GM18499 (cell line): ENCODE measurements at regions not wholly inside any gene's neighbourhood (a gene's known extent, or its start where the extent isn't known, plus 50 kb on each side); places are given as distances from the start of the nearest gene placed in this dataset.
"Not testable (repeated sequence)": the region's sequence is repeated elsewhere in the genome, so short reads cannot be mapped to it uniquely, and the experiment has no call there.

Experiments used
- ATAC-seq: cut with Tn5 transposase; IDR thresholded peaks from one replicate; pipeline ENCODE4 v1.9.1; 2021; ENCODE audit warnings: moderate number of reproducible peaks; ENCODE audit not compliant: insufficient read depth, unreplicated experiment

DNA sequence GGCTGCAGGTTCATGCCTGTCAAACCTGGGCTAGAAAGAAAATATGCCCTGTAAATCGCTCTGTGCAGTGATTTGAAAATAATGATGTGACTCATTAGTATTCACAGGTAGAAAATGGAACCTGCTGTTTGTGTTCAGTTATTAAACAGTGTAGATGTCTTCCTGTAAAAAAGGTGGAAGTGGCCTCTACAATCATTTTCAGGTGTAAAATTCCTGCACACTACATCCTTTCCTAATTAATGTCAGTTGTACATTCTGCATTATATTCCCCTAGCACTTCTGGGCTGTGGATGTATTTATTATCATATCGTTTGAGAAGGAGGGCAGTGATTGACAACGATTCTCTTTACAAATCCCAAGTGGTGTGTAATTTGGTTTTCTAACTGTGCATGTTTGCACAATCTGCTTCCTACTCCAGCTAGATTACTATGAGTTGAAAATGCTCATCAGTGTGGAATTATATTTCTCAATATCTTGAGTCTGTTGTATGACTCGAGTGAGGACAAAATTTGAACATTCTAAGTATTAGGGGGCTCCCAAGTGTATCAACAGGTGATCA, 454.0 kb upstream of the DDI1 start:
- no peak for ATAC-seq

DNA sequence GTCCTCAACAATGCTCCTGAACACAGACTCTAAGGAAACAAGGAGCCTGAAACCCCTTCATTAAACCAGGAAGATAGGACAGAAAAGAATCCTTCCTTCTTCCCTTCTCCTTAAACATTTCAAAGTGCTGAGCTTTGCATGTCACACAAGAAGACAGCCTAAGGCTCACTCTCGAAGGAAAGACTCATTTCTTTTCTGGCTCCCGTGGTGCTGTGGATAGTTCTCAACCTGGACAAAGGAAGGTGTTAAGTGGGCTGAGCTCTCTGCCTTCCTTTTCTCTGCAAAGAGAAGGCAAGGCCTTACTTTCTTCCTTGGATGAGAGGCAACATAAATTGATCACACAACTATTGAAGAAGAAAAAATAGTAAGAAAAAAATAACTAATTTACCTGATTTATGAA, 452.4 kb upstream of the DDI1 start:
- ATAC-seq, result no peak

DNA sequence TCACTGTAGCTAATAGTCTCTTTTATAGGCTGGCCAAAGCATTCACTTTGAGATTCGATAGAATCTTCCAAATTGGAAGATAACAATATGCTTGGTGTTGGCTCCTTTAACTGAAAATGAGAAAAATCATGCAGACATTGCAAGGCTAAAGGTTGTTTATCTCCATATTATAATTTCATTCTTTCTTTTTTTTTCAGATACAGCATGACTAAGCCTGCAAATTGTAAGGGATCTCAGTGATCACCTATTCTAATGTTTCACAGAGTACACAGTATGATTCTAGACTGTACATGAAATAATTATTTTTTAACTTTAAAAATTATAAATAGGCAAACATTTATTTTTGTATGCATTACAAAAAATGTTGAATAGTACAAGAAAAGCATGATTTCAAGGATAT, 451.7 kb upstream of the DDI1 start:
- no peak for ATAC-seq

DNA sequence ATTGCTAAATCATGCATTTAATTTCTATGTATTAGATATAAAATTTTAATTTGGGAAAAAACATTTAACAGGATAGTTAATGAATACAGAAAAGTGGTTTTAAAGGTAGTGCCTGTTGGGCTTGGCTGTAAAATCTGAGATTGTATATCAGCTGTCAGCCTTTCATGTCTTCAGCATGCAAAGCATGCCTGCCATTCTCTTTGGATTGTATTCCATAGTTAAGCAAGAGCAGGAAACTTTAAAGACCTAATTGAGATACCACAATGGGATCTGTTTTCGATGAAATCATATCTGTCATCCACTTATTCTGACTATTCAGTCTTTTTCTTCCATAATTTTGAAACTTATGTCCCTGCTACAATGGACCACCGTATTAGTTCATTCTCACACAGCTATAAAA, 451.0 kb upstream of the DDI1 start:
- no peak for ATAC-seq

DNA sequence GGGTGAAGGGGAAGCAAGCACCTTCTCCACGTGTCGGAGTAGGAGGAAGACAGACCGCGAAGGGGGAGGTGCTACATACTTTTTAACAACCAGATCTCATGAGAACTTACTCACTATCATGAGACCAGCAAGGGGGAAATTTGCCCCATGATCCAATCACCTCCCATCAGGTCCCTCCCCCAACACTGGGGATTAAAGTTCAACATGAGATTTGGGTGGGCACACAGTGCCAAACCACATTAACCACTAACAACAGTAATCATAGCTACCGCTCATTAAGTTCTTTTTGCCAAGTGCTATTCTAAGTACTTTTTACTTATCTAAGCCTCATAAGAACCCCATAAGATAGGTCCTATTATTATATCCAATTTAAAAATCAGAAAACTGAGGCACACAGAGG, 450.5 kb upstream of the DDI1 start:
- no peak for ATAC-seq

DNA sequence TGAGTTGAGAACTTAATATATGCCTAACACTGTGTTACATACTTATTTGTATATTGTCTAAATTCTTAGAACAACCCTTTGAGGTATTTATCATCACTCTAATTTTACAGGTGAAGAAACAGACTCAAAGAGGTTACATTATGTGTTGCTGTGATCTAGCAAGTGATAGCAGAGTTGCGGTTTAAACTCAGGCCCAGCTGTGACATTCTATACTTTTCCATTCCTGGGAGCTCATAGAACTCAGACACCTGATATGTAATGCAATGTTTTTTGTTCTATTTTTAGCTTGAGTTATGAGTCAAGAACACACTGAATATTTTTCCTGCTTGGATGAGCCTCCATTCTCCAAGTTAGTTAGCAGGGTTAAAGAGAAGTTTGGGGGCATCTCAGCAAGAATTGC, 449.7 kb upstream of the DDI1 start:
- no peak for ATAC-seq

DNA sequence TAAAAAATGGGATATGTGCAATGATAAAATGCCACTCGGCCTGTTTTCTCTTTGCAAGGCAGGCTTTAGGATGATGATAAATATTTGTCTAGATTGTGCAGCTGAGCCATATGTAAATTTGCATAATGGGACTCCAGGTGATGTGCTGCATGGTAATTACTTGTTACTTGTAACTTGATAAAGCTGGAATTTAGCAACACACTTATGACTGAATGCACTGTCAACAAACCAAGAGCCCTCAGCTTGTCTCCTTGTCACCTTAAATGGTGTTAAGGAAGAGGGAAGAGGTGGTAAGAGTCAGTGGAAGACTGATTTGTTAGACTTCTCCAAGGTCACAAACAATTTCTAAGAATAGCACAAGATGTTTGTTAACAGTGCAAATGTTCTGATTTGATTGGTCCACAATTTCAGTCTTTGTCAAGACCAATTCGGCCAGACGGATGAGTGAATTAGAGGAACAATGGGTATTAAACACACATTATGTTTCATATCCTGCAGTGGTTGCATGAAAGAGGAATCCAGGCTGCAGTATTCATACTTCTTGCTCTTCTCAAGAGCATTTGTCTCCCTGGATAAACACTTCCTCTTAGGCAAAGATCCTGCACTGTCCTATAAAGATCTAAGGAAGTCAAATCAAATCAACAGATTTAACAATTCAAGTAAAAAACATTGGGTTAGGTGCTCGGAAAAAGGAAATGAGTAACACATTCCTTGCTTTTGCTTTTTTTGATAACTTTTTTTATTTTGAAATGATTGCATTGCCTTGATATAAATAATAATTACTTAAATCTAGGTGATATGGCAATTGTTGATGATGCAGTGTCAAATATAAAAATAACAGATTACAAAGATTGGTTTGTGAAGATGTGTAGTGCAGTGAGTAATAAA, 448.3 kb upstream of the DDI1 start:
- ATAC-seq, result no peak

DNA sequence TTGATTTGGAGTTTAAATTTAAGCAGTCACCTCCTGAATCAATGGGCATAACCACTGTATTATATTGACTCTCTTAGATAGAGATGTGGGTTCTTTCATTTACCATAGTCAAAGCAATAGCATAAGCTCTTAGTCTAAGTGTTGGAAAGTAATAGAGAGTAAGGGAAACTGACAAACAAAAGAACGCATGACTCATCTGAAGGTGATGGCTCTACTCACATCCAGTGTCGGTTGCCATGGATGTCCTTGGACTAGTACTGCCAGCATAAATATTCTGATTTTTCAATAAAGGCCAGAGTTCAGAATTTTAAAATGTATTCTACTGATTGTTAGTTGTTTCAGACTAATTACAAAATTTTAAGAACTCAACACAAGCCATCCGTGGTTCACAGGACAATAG, 444.9 kb upstream of the DDI1 start:
- ATAC-seq, result no peak

DNA sequence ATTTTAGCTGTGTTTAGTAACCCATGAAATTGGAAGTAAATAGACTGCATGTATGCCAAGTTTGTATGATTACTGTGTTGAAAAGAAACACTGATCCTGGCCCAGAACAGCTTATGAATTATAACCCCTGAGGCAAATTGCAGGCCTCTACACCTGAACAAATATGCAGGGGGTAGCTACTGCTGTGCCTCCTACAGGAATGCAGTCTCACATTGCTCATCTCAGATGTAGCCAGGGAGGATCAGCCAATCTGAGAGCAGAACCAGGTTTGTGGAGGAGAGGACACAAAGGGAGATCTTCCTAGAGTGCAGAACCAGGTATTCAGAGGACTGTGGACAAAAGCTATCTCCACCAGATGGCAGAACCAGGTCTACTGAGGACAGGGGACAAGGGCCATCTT, 442.2 kb upstream of the DDI1 start:
- ATAC-seq, result no peak

DNA sequence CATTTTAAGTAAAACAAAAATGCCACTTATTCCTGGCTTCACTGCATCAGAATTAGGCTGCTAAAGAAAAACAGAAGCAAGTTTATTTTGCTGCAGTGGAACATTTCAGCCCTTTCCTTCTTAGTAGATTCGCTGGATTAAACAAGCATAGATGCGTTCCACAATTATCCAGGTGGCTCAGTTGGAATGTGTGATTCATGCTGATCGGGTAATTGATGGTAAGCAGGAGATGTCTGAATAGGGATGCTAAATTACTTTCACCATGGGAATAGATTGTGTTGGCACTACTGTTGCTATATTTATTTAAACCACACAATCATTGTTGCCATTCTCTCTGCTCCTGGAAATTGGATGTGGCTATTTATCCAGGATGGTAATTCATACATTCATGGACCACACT, 440.1 kb upstream of the DDI1 start:
- ATAC-seq, result no peak

DNA sequence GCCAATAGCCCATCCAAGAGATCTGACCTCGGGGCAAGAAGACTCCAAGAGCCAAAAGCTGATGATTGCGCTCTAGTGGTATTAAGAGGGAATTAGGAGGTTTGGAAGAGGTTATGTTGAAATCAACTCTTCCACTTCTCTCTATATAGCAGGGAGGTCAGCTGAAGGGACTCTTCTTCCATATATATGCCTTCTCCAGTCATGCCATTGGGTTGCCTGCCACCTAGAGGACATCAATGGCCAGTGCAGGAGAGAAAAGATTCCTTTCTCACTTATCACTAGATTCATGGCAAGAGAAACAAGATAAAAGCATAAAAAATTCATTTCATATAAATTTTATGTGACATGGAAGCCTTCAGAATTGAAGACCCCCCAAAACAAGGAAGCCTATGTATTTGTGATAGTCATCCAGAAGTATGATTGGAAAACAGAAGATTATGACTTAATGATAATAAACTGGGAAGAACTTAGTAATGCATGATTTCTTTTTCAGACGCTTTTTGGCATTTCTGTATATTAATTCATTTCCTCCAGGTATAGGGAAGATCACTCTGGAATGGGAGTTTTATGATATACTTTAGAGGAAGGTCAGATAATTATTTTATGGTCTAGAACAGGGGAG, 435.1 kb upstream of the DDI1 start:
- peak; percentile 98 for ATAC-seq

DNA sequence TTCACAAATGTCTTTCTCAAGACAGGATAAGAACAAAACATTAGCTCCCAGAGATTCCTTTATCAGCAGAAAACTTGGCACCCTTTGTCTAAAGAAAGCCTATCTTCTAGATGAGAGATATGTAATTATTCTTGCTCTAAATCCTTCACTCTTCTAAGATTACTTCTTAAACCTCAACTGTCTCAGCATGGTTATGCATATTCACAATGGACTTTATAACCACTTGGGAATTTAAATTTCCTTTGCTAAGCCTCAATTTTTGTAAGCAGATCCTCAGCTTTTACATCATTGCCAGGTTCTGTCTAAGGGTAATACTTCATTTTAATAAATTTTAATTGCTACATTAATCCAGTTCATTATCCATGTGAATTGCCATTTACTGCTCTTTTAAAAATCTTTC, 433.6 kb upstream of the DDI1 start:
- no peak for ATAC-seq

DNA sequence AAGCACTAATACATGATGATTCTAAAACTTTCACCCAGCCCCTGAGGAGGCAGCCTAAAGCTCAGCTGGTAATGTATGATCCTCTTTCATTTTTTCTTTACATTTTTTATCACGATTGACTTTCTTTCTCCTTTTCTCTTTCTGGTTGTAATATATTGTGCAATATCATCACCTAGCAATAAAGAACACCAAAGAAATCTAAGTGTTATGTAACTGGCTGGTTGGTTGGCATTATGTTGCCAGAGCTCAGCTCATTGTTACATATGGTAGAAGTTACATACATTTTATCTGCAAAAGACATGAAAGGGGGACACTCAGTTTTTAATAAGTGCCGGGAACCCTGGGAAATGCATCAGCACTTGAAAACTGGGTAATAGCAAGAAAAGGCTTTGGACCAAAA, 432.1 kb upstream of the DDI1 start:
- ATAC-seq, result no peak

DNA sequence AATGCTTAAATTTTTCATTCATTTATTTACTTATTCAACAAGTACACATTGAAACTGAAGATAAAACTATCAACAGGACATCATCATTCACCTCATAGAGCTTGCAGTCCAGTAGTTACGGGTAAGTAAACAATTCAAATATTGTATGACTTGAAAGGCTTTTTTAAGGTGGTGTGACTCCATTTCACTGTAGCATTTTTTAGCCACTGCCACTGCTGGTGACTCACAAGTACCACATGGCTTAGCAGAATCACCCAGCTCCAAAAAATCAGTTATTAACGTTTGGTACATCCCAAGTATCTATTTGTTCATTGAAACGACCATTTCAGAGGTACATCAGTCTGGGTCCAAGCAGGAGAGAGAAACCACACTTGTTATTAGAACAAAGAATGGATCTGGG, 427.9 kb upstream of the DDI1 start:
- no peak for ATAC-seq

DNA sequence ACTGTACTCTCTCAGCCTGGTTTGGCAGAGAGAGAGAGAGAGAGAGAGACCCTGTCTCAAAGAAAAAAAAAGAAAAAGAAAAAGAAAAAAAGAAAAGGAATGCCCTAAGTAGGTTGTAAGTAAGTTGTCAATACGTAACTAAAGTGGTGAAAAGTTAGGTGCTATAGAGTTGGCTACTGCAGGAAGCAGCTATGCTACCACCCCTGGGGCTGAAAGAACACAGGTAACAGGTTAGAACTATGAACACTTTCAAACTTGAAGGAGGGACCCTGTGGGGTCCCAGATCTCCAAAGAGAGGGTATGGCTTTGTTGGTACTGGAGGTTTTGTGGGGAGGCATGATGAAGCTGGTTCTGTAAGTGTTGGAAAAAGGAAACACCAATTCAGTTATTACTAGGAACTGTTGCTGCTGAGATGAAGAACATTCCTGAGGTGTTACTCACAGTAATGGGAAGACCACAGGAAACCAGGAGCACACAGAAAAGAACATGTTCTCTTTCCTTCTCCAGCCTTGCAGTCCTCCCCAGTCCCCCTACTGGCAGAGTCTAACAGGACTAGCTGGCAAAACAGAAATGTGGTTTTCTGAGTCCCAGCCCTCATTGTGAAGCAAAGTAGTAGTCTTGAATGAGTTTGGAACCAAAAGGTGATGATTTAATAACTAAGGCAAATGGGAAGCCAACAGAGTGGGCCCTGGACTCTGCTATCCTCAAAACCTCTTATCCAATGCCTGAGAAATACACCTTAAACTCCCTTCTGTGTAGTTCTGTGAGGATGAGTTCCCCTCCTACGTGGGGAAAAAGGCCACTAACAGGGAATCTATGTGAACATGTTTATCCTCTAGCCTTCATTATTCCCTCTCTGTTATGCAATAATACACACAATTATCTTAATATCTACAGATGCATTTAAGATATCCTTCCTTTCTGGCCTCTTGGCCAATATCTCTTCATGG, 427.0 kb upstream of the DDI1 start:
- no peak for ATAC-seq

DNA sequence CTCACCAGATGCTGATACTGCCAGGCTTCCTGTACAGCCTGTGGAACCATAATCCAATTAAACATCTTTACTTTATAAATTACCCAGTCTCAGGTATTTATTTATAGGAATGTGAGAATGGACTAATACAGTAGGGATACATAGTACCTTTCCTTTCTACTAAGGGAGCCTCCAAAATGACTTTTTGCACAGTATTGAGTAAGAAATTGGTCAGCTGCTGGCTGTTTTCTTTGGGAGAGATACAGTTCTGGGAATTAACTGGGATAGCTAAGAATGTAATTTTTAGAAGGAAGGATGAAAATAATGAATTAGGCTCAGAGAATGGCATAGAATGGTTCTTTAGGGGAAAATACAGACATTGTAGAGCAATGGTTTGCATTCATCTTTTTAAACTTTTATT, 426.0 kb upstream of the DDI1 start:
- no peak for ATAC-seq

DNA sequence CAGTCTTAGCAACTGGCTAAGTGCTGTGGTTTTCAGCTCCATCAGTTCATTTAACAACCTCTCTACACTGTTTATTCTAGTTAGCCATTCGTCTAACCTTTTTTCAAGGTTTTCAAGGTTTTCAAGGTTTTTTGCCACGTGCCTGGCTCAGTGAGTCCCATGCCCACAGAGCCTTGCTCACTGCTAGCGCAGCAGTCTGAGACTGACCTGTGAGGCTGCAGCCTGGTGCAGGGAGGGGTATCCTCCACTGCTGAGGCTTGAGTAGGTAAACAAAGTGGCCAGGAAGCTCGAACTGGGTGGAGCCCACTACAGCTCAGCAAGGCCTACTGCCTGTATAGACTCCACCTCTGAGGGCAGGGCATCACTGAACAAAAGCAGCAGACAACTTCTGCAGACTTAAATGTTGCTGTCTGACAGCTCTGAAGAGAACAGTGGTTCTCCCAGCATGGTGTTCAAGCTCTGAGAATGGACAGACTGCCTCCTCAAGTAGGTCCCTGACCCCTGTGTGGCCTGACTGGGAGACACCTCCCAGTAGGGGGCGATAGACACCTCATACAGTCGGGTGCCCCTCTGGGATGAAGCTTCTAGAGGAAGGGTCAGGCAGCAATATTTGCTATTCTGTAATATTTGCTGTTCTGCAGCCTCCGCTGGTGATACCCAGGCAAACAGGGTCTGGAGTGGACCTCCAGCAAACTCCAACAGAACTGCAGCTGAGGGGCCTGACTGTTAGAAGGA, 424.7 kb upstream of the DDI1 start:
- ATAC-seq, result not testable (repeated sequence)

DNA sequence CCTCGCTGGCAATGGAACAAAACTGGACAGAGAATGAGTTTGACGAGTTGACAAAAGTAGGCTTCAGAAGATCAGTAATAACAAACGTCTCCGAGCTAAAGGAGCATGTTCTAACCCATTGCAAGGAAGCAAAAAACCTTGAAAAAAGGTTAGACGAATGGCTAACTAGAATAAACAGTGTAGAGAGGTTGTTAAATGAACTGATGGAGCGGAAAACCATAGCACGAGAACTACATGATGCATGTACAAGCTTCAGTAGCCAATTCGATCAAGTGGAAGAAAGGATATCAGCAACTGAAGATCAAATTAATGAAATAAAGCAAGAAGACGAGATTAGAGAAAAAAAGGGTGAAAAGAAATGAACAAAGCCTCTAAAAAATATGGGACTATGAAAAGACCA, 424.0 kb upstream of the DDI1 start:
- not testable (repeated sequence) for ATAC-seq

DNA sequence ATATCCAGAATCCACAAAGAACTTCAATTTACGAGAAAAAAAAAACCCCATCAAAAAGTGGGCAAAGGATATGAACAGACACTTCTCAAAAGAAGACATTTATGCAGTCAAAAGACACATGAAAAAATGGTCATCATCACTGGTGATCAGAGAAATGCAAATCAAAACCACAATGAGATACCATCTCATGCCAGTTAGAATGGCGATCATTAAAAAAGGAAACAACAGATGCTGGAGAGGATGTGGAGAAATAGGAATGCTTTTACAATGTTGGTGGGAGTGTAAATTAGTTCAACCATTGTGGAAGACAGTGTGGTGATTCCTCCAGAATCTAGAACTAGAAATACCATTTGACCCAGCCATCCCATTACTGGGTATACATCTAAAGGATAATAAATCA, 419.9 kb upstream of the DDI1 start:
- not testable (repeated sequence) for ATAC-seq

DNA sequence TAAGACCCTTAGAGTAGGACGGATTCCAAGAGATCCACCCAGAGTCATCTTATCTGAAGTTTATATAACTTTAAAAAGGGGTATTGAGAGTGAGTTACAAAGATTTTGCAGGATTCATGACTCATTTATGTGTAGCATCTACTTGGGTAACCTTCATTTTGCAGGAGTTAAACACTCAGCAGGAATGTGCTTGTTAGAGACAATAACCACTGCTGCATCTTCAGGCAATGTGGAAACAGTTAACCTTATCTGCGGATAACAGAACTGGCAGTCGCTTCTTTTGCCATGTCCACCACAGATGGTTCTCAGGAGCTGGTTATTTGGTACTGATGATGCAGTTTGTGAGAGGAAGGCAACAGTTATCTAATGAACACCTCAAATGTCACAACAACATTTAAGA, 417.9 kb upstream of the DDI1 start:
- no peak for ATAC-seq
